ENCODE measurements at regions not wholly inside any gene's neighbourhood (a gene's known extent, or its start where the extent isn't known, plus 50 kb on each side); places are given as distances from the start of the nearest gene placed in this dataset.

- no peak for DNase-seq (ENCODE audit: low read depth in 2 of 3, low spot score in 2 of 3)
Observed at GRCh38 chr10:128938558-128938957, 528.5 kb upstream of the MGMT start.

GRCh38 chr10:128940081-128940480 lies 527.0 kb upstream of the MGMT start:
- DNase-seq (ENCODE audit: low read depth in 2 of 3, low spot score in 2 of 3) = no peak

GRCh38 chr10:128943111-128943510 lies 523.9 kb upstream of the MGMT start:
- no peak for DNase-seq (ENCODE audit: low read depth in 2 of 3, low spot score in 2 of 3)

GRCh38 chr10:128945398-128945797 lies 521.6 kb upstream of the MGMT start:
- no peak for DNase-seq (ENCODE audit: low read depth in 2 of 3, low spot score in 2 of 3)

- DNase-seq (ENCODE audit: low read depth in 2 of 3, low spot score in 2 of 3) = no peak
Observed at GRCh38 chr10:128950159-128950915, 516.7 kb upstream of the MGMT start.

GRCh38 chr10:128950916-128951275 lies 516.1 kb upstream of the MGMT start:
- no peak for DNase-seq (ENCODE audit: low read depth in 2 of 3, low spot score in 2 of 3)

- no peak for DNase-seq (ENCODE audit: low read depth in 2 of 3, low spot score in 2 of 3)
Observed at GRCh38 chr10:128952856-128953255, 514.2 kb upstream of the MGMT start.

GRCh38 chr10:128956149-128956548 lies 510.9 kb upstream of the MGMT start:
- DNase-seq (ENCODE audit: low read depth in 2 of 3, low spot score in 2 of 3) = no peak

- DNase-seq (ENCODE audit: low read depth in 2 of 3, low spot score in 2 of 3) = no peak
Observed at GRCh38 chr10:128957221-128957620, 509.8 kb upstream of the MGMT start.

GRCh38 chr10:128958834-128959690 lies 508.0 kb upstream of the MGMT start:
- DNase-seq (ENCODE audit: low read depth in 2 of 3, low spot score in 2 of 3) = no peak

- DNase-seq (ENCODE audit: low read depth in 2 of 3, low spot score in 2 of 3) = no peak
Observed at GRCh38 chr10:128959746-128960145, 507.3 kb upstream of the MGMT start.

- DNase-seq (ENCODE audit: low read depth in 2 of 3, low spot score in 2 of 3) = no peak
Observed at GRCh38 chr10:128960517-128960916, 506.5 kb upstream of the MGMT start.

- no peak for DNase-seq (ENCODE audit: low read depth in 2 of 3, low spot score in 2 of 3)
Observed at GRCh38 chr10:128962182-128962581, 504.9 kb upstream of the MGMT start.

GRCh38 chr10:128963211-128964099 lies 503.6 kb upstream of the MGMT start:
- DNase-seq (ENCODE audit: low read depth in 2 of 3, low spot score in 2 of 3) = no peak

GRCh38 chr10:128964100-128964403 lies 503.0 kb upstream of the MGMT start:
- no peak for DNase-seq (ENCODE audit: low read depth in 2 of 3, low spot score in 2 of 3)

GRCh38 chr10:128967980-128968756 lies 498.9 kb upstream of the MGMT start:
- DNase-seq (ENCODE audit: low read depth in 2 of 3, low spot score in 2 of 3) = no peak

- DNase-seq (ENCODE audit: low read depth in 2 of 3, low spot score in 2 of 3) = no peak
Observed at GRCh38 chr10:128969551-128969950, 497.5 kb upstream of the MGMT start.

- DNase-seq (ENCODE audit: low read depth in 2 of 3, low spot score in 2 of 3) = no peak
Observed at GRCh38 chr10:128971374-128972035, 495.5 kb upstream of the MGMT start.

- DNase-seq (ENCODE audit: low read depth in 2 of 3, low spot score in 2 of 3) = no peak
Observed at GRCh38 chr10:128972036-128972405, 495.0 kb upstream of the MGMT start.

- no peak for DNase-seq (ENCODE audit: low read depth in 2 of 3, low spot score in 2 of 3)
Observed at GRCh38 chr10:128973221-128973620, 493.8 kb upstream of the MGMT start.
